OCI-LY1 (cell line): ENCODE measurements at regions not wholly inside any gene's neighbourhood (a gene's known extent, or its start where the extent isn't known, plus 50 kb on each side); places are given as distances from the start of the nearest gene placed in this dataset.

Source experiments
- CTCF ChIP-seq: fragments of 200-600 bp; sonication (generic), shearing (Covaris generic); IDR thresholded peaks from 2 replicates; pipeline ENCODE4 v1.5.1; 2017; ENCODE audit warnings: mild to moderate bottlenecking, antibody characterized with exemption, low read length, moderate library complexity, mixed read lengths
- EZH2 ChIP-seq: fragments of 200-600 bp; sonication (generic), shearing (Covaris generic); IDR thresholded peaks from 2 replicates; pipeline ENCODE4 v1.8.0; 2017; ENCODE audit warnings: borderline replicate concordance, mixed run types, mild to moderate bottlenecking, antibody characterized with exemption, low read length, moderate library complexity, mixed read lengths

GRCh38 chr13:59276436-59276835 is 887.3 kb downstream of the DIAPH3 start:
- TF ChIP-seq CTCF (no peak), EZH2 (no peak)
